ENCODE measurements at regions not wholly inside any gene's neighbourhood (a gene's known extent, or its start where the extent isn't known, plus 50 kb on each side); places are given as distances from the start of the nearest gene placed in this dataset.

GRCh38 chr3:98991393-98991792 is 89.9 kb upstream of the DCBLD2 start:
- no peaks in the 10 kb centered on the region for H3K27me3 ChIP-seq (ENCODE audit: control insufficient read depth, insufficient read depth, low read length)
- H3K36me3 ChIP-seq (ENCODE audit: control insufficient read depth, insufficient read depth, low read length), result no peaks in the 10 kb centered on the region
- no peak for TF ChIP-seq CTCF (IDR thresholded peaks at IDR 0.05; ENCODE audit: insufficient read depth, low read length, severe bottlenecking)
- FAIRE-seq, result no peak
- H3K4me3 ChIP-seq (ENCODE audit: low read depth, low read length), result no peak overlapping the region
- no peak for DNase-seq (ENCODE audit: low read depth)

GRCh38 chr3:98990657-98991056 is 89.2 kb upstream of the DCBLD2 start:
- no peaks in the 10 kb centered on the region for H3K27me3 ChIP-seq (ENCODE audit: control insufficient read depth, insufficient read depth, low read length)
- FAIRE-seq (no peak), DNase-seq (ENCODE audit: low read depth) (no peak)
- TF ChIP-seq CTCF (IDR thresholded peaks at IDR 0.05; ENCODE audit: insufficient read depth, low read length, severe bottlenecking), result no peak
- no peak overlapping the region for H3K4me3 ChIP-seq (ENCODE audit: low read depth, low read length)
- H3K36me3 ChIP-seq (ENCODE audit: control insufficient read depth, insufficient read depth, low read length), result no peaks in the 10 kb centered on the region

GRCh38 chr3:98986073-98986472 is 84.6 kb upstream of the DCBLD2 start:
- H3K36me3 ChIP-seq (ENCODE audit: control insufficient read depth, insufficient read depth, low read length), result no peaks in the 10 kb centered on the region
- no peak overlapping the region for H3K4me3 ChIP-seq (ENCODE audit: low read depth, low read length)
- DNase-seq (ENCODE audit: low read depth), result peak; percentile 95
- no peak for TF ChIP-seq CTCF (IDR thresholded peaks at IDR 0.05; ENCODE audit: insufficient read depth, low read length, severe bottlenecking)
- FAIRE-seq, result peak; percentile 7
- H3K27me3 ChIP-seq (ENCODE audit: control insufficient read depth, insufficient read depth, low read length), result no peaks in the 10 kb centered on the region

GRCh38 chr3:98985431-98985830 is 83.9 kb upstream of the DCBLD2 start:
- FAIRE-seq (peak; percentile 40), DNase-seq (ENCODE audit: low read depth) (peak; percentile 77)
- H3K4me3 ChIP-seq (ENCODE audit: low read depth, low read length), result no peak overlapping the region
- H3K27me3 ChIP-seq (ENCODE audit: control insufficient read depth, insufficient read depth, low read length), result no peaks in the 10 kb centered on the region
- no peaks in the 10 kb centered on the region for H3K36me3 ChIP-seq (ENCODE audit: control insufficient read depth, insufficient read depth, low read length)
- TF ChIP-seq CTCF (IDR thresholded peaks at IDR 0.05; ENCODE audit: insufficient read depth, low read length, severe bottlenecking), result no peak

- no peak for TF ChIP-seq CTCF (IDR thresholded peaks at IDR 0.05; ENCODE audit: insufficient read depth, low read length, severe bottlenecking)
- Histone ChIP-seq H3K27me3 (ENCODE audit: control insufficient read depth, insufficient read depth, low read length) (no peaks in the 10 kb centered on the region), H3K36me3 (ENCODE audit: control insufficient read depth, insufficient read depth, low read length) (no peaks in the 10 kb centered on the region), H3K4me3 (ENCODE audit: low read depth, low read length) (no peak overlapping the region)
- no peak for DNase-seq (ENCODE audit: low read depth)
- FAIRE-seq, result no peak
These were observed 82.5 kb upstream of the DCBLD2 start for GRCh38 chr3:98984024-98984423.

GRCh38 chr3:98982351-98982750 is 80.9 kb upstream of the DCBLD2 start:
- no peak for DNase-seq (ENCODE audit: low read depth)
- Histone ChIP-seq H3K4me3 (ENCODE audit: low read depth, low read length) (no peak overlapping the region), H3K36me3 (ENCODE audit: control insufficient read depth, insufficient read depth, low read length) (no peaks in the 10 kb centered on the region), H3K27me3 (ENCODE audit: control insufficient read depth, insufficient read depth, low read length) (no peaks in the 10 kb centered on the region)
- FAIRE-seq, result no peak
- TF ChIP-seq CTCF (IDR thresholded peaks at IDR 0.05; ENCODE audit: insufficient read depth, low read length, severe bottlenecking), result no peak

Measured in bronchial epithelial cell (primary cell).